ENCODE measurements at regions not wholly inside any gene's neighbourhood (a gene's known extent, or its start where the extent isn't known, plus 50 kb on each side); places are given as distances from the start of the nearest gene placed in this dataset.

DNA sequence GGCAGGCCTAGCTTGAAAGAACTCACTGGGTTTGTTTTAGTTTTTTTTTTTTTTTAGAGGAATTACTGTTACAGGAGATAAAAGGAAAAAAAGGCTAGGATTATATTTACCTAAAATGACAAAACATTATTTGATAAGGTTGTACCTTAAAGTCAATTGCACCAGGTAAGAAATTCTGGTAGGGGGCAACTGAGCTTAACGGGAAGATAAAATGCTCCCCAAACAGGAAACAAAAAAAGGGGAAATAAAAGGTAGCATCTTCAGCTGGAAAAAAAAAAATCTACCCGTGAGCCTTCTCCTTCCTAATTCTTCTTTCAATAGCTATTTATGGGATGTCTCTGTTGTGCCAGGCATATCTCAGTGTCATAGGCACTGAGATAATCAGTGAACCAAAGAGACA, 164.5 kb downstream of the PIK3R1 start:
- no peak for DNase-seq

DNA sequence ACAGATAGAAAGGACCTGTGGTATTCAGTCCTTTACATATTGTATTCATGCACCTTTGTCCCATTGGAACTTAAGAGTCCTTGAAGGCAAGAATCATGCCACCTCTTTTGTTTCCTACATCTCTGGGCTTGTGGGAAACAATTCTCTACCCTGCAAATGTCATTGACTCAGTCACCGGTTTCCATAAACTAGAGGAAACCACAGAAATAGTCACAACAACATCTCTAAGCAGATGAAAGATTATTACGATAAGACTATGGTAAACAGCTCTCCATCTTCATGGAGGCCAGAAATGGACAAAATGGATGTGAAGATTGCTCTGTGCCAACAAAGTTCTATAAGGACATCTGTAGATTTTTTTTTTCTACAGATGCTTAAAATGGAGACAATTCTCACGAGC, 165.5 kb downstream of the PIK3R1 start:
- no peak for DNase-seq

DNA sequence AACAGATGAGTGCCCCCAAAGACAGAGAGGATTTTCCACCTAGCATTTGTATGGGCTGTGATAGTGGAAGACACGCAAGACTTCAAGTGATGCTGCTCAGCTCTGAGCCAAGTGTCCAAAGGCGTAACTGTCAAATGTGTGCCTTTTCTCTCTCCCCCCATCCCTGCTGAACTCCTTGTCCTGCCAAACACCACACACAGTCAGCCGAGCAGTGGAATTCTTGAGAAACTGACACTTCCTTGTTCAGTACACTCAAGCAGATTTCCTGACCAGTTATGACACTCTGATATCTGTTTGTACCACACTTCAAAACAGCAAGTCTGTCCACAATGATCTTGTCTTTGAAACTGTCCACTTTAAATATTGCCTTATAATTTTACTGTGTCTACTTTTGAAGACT, 166.4 kb downstream of the PIK3R1 start:
- no peak for DNase-seq

DNA sequence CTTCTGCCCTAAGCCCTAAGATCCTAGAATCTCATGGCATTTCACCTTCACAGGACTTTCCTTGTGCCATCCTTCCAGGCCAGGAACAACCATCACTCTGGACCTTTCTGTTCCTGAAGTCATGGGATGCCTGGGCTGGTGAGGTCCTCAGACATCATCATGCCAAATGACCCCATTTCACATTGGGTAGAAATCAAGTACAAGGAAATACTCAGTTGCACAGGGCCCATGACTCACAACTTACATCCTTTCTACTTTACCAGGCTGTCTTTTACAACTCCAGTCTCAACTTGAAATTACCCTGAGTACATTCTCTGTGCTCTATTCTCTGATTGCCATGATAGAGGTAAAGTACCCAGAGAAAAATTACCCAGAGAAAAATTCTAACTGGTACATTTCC, 167.1 kb downstream of the PIK3R1 start:
- DNase-seq, result no peak

DNA sequence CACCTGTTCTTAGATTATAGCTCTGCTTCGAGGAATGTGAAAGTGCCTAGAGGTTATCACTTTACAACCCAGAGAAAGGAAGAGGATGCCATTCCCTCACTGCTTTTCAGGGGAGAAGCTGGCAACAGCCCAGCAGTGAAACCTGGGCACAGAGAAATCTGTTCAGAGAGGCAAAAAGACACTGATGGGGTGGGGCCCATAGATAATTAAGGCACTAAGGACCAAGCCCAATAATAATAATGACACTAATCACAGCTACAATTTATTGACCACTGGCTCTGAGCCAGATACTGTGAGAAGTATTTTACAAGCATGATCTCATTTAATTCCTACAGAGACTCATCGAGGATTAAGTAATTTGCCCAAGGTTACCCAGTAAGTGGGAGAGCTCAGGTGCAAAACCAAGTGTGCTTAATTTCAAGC, 168.3 kb downstream of the PIK3R1 start:
- DNase-seq, result no peak

DNA sequence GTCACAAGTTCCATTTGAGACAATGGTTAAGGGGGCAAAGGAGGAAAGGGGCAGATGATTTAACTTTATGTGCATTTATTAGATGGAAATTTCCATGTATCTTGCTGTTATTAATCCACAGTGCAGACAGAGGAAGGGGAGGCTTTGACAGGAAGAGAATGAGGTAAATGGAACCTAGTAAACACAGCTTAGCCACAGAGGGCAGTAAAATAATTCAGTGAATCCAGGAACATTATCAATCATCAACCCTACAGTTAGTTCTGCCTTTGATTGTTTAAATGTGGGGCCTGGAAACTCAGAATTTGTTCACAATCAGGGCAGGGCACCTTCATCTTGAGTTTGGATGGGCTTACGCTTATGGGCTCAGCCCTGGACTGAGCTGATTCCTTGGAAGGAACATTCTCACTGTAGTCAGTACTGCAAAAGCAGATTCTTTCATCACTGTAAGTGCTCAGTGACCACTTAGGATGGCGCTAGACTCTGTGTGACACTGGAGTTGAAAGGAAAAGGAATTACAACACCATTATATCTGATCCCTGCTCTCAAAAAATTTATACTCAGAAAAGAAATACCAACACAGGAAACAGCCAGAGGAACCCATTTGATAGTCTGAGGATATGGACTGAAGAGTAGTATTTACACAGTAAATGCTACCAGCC, 169.5 kb downstream of the PIK3R1 start:
- DNase-seq, result no peak

DNA sequence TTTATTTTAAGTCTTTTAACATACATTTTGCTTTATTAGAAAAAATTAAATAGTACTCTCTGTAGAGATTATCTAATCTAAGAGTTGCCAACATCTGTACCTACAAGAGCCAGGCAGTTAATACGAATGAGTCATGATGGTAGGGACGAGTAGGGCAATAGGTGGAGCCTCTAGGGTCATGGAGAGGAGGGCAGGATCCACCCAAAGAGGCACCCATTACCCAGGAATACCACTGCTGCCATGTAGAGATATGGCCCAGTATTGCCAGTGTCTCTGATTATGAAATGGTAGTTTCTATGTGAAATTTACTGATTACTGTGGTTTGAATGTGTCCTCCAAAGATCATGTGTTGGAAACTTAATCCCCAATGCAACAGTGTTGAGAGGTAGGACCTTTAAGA, 170.4 kb downstream of the PIK3R1 start:
- no peak for DNase-seq

DNA sequence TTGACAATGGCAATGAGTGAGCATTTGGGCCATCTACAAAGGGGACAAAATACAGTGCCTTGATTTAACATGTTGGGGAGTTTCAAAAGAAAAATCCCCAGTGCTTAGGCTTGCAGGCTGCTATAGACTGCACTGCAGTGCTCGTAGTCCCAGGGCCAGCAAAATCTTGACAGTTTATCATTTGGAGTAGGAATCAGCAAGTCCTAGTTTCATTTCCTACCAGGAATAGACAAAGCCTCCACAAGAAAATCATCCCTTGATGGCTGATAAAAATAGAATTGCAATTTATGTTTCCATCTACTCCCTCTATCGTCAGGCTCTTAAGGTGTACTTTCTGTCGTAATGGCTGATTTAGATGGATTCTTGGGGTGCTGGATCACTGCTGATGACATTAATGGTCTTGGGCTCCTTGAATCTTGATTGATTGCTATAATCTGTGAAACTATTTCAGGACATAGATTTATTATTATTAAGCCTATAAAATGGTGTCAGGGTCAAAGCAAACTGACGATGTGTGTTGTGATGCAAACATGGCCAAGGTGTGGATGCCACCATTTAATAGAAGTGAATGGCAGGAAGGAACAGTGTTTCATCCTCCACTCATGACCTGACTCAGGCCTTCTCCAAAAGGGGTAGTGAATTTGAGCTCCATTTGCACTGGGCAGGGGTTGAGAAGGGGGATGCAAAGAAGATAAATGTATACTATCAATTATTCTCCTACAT, 171.7 kb downstream of the PIK3R1 start:
- no peak for DNase-seq

DNA sequence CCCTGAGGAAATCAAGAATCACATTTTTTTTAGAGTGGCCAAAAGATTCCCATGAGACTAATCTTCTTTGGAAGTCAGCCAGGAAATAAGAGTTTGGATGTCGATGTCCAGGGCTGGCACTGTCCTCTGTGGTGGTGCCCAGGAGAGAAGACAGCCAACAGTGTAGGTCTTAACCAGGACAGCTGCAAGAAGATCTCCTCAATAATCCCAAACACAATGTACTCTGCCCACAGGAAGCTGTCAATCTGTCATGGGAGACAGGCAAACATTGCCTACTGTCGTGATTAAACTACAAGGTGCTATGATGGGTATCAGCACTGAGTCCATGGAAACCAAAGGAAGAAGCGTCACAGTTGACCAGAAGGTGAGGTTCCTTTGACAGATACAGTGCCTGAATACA, 174.1 kb downstream of the PIK3R1 start:
- no peak for DNase-seq

DNA sequence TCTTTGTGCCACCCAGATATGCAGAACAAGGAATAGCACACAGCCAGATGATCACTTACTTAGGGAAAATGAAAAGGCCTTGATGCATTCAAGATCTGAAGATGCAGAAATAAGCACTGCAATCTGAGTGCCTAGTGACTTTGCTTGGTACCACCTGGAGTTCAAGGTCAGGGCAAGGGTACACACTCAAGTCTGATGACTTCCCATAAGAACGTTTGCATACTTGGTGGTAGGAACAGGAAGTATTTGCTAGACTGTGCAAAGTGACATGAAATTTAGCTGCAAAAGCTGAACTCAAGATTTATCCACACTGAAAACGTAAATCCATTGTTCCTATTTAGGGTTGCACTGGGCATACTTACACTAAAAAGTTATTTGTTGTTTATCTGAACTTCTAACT, 177.1 kb downstream of the PIK3R1 start:
- DNase-seq, result no peak

DNA sequence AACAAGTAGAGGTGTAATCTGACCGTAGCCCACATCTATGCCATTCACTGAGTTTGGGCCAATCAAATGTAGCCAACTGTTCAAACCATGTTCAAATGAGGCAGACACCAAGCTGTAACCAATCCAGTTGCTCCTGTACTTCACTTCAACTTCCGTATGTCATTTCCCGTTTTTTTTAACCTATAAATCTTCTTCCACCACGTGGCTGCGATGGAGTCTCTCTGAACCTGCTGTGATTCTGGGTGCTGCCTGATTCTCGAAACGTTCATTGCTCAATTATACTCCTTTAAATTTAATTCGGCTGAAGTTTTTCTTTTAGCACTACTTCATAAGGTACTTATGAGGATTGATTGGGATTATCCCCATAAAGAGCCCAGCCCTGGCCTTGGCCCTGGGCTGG, 179.7 kb downstream of the PIK3R1 start:
- DNase-seq, result no peak

DNA sequence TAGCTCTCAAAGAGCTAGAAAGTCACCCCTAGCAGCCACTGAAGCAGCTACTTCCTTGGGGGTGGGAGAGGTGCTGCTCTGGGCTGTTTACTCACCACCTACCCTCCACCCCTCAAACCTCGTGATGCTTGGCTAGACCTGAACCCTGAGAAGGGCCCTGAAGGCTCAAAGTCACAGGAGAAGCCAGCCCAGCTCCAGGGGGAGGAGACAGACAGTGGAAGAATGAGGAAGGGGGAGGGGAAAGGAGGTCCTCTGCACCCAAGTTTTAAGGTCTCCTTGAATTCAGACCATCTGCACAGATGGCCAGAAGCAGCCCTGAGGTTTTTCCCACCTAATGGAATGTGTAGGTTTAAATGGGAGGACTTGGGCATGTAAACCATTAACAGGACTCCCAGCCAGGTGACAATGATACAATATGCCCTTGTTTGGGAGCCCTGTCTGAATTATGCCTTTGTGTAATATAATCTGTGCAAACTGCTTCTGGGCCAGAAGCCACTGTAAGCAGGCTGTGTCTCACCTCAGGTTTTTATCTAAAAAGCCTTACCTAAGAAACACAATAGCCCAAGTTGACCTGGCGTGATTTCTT, 180.5 kb downstream of the PIK3R1 start:
- DNase-seq, result no peak

DNA sequence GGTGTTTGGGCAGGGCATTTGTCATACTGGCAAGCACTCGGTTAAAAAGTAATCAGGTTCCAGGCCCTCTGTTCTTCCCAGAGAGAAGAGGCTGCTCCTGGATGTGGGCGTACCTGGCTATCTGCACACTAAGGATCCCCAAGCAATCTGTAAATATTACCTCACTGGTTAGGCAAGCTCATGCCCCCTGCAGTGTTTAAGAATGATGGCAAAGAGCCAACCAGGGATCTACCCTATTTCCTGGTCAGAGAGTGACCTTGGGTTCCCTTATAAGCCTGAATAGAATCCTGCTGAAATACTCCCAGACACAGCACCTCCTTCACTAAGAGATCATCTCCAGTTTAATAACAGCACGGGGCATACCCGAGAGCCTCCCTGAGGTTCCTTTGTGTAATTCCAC, 181.2 kb downstream of the PIK3R1 start:
- DNase-seq, result no peak

DNA sequence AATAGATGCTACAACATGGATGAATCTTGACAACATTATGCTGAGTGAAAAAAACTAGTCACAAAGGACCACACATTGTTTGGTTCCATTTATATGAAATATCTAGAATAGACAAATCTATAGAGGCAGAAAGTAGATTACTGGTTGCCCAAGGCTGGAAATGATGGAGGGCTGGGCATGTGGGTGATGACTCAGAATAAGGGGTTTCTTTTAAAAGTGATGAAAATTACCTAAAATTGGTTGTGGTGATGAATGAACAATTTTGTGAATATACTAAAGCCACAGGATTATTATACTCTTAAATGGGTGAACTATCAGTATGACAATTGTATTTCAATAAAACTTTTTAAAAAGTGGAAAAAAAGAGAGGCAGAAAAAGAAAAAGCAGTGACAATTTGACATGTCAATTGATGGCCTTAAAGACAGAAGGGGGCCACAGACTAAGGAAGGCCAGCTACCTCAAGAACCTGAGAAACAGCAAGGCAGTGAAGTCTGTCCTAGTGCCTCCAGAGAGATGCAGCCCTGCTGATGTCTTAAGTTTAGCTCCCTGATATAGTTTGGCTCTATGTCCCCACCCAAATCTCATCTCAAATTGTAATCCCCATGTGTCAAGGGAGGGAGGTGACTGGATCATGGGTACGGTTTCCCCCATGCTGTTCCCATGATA, 182.7 kb downstream of the PIK3R1 start:
- DNase-seq, result no peak

DNA sequence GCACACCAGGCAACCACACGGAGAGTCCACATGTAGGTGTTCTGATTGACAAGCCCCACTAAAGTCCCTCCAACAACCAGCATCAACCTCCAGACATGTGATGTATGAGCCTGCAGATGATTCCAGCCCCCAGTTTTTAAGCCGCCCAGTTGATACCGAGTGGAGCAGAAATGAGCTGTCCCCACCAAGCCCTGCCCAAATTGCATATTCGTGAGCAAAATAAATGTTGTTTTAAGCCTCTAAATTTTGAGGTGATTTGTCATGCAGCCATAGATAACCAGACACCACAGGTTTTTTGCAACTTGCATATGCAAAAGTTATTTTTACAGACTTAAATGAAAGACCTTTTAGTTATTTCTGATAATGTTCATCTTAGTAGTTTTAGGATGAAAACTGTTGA, 187.7 kb downstream of the PIK3R1 start:
- DNase-seq, result no peak

DNA sequence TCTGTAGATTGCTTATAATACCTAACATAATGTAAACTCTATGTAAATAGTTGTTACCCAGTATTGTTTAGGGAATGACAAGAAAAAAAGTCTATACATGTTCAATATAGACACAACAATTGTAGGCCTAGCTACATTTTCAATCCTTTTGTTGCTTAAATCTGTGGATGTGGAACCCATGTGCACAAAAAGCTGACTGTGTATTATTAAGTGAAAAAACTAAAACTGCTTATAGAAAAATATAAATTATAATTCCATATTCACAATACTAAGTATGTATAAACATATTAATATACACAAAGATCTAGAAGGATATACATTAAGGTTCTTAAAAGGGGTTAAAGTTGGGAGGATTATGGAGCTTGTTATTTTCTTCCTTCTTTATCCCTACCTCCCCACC, 188.7 kb downstream of the PIK3R1 start:
- DNase-seq, result no peak

DNA sequence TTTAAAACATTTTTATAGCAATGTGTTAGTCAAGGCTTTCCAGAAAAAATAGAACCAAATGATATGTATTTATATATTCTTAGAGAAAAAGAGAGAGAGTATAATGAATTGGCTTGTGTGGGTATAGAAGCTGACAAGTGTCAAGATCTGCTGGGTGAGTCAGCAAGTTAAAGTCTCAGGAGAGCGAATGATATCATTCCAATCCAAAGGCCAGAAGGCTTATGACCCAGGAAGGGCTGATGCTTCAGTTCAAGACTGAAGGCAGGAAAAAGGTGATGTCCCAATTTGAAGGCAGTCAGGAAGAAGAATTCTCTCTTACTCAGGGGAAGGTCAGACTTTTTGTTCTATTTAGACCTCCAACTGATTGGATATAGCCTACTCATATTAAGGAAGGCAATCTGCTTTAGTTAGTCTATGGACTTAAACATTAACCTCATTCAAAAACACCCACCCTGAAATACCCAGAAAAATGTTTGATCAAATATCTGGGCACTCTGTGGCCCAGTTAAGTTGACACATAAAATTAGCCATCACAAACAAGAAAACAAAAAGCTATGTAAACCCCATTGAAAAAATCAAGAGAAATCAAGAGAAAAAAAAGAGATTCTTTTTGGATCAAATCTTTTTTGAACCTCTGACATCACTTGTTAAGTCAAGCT, 189.6 kb downstream of the PIK3R1 start:
- no peak for DNase-seq

DNA sequence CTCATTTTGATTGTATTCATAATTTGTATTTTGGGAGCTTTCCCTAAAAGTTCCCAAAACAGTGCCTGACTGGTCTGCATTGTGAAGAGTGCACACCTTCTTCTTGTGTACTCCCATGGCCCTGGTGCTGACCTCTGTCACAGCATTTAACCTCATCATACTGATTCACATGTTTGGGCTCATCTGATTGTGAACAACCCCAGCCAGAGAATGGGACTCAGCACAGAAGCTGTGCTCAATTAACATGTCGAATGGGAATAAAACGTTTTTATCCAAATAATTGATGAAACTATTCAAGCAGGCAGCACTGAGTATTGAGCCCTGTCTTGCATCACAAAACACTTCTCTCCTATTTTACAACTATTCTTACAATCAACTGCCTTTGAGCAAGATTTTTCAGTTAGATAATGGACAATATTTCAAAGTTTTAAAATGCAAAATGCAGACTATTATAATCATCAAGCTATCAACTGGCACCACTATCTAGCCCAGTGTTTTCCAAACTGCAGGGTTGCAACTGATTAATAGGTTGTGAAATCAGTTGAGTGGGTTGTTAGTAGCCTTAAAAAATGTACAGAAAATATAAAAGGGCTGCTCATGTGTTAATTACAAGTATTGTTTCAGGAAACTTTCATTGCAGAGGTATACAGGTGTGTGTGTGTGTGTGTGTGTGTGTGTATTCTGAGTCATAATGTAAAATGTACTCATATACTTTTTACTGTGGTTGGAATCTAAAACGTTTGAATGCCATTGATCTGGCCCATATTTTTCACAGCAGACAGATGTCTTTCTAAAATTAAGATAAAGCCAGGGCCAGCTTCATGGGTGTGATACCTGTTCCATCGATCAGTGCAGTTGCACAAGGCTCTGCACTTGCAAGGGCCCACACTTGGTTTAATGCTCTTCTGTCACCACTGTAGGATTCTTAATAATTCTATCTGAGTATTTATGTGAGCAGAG, 190.5 kb downstream of the PIK3R1 start:
- no peak for DNase-seq

DNA sequence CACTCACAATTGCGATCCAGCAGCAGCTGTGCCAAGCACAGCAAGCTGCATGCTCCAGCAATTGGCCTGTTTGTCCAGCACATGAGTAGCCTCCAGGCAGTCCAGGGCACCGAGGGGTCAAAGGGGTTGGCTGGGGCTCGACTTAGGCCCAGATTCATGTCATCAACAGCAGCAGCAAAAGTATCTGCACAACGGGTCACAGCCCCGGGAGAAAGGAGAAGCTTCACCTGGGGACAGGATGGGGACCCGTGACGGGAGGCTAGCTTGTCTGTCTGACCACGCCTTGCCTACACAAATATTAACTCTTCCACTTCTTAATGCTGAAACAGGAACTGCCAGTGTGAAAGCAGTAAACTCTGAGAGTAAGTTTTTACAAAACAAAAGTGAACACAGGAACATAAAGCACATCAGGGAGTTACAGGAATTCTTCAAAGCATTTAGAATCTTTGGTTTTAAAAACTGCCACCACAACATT, 191.2 kb downstream of the PIK3R1 start:
- no peak for DNase-seq

DNA sequence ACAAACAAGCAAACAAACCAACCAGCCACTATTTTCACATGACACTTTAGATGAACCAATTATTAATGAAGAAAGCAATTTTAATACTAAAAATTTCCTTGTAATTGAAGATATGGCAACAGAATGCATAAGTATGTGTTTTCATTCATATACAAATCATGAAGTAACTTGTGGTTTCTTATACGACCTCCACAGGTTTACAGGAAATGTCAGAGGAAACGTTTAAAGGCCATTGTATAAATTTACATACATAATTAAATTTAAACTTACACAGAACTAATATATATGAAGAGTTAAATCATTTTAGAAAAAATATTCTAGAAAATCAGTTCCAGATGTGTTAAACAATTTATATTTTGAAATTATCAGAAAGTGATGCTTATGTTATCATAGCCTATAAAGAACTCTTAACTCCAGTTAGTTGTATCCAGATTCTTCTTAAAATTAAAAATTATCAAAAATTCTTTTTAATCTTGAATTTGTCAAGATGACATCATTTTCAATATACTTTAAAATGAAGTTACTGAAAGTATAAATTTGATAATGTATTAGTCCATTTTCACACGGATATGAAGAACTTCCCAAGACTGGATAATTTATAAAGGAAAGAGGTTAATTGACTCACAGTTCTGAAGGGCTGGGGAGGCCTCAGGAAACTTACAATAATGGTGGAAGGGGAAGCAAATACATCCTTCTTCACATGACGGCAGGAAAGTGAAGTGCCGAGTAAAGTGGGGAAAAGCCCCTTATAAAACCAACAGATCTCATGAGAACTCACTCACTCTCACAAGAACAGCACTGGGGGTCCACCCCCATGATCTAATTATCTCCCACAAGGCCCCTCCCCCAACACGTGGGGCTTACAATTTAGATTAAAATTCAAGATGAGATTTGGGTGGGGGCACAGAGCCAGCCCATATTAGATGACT, 192.0 kb downstream of the PIK3R1 start:
- no peak for DNase-seq

DNA sequence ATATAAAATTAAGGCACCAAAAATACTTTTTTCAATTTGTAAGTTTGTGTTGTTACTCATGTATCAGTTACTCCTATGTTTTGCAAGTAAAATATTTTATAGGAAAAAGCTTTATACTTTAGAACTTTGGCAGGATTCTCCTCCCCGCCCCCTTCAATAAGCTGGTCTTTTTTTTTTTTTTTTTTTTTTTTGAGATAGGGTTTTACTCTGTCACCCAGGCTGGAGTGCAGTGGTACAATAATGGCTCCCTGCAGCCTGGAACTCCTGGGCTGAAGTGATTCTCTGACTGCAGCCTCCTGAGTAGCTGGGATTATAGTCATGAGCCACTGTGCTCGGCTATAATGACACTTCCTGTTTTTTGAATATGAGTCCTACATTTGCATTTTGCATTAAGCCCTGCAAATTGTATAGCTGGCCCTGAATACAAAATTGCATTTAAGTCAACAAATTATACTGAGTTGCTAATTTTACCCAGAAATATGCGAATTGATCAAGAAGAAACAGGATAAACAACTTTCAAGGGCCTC, 192.9 kb downstream of the PIK3R1 start:
- DNase-seq, result no peak
